Parathyroid adenoma (tissue), 2 donors: ENCODE measurements at regions not wholly inside any gene's neighbourhood (a gene's known extent, or its start where the extent isn't known, plus 50 kb on each side); places are given as distances from the start of the nearest gene placed in this dataset.
"Not testable (repeated sequence)": the region's sequence is repeated elsewhere in the genome, so short reads cannot be mapped to it uniquely, and the experiment has no call there.

Experiments
- H2AFZ ChIP-seq: fragments of 300-600 bp; sonication (generic); one replicate; pipeline ENCODE4 v1.7.0; 2017; ENCODE audit warnings: antibody characterized with exemption, mild to moderate bottlenecking
- H3K27ac ChIP-seq: fragments of 300-600 bp; sonication (generic); one replicate; pipeline ENCODE4 v1.7.0; 2017
- H3K27me3 ChIP-seq: fragments of 300-600 bp; sonication (generic); one replicate; pipeline ENCODE4 v1.7.0; 2017; ENCODE audit warnings: low read length; ENCODE audit not compliant: control insufficient read depth, insufficient read depth
- H3K36me3 ChIP-seq: fragments of 300-600 bp; sonication (generic); one replicate; pipeline ENCODE4 v1.7.0; 2017; ENCODE audit warnings: low read length; ENCODE audit not compliant: control insufficient read depth, insufficient read depth
- H3K4me1 ChIP-seq: fragments of 300-600 bp; sonication (generic); one replicate; pipeline ENCODE4 v1.7.0; 2017; ENCODE audit warnings: control low read depth
- H3K4me2 ChIP-seq: fragments of 300-600 bp; sonication (generic); one replicate; pipeline ENCODE4 v1.7.0; 2017; ENCODE audit warnings: low read length
- H3K4me3 ChIP-seq: fragments of 300-600 bp; sonication (generic); one replicate; pipeline ENCODE4 v1.7.0; 2017; ENCODE audit warnings: low read depth, low read length
- H3K79me2 ChIP-seq: fragments of 300-600 bp; sonication (generic); one replicate; pipeline ENCODE4 v1.7.0; 2017; ENCODE audit warnings: control low read depth
- H3K9ac ChIP-seq: fragments of 300-600 bp; sonication (generic); one replicate; pipeline ENCODE4 v1.7.0; 2017; ENCODE audit warnings: mild to moderate bottlenecking
- H3K9me3 ChIP-seq: fragments of 300-600 bp; sonication (generic); one replicate; pipeline ENCODE4 v1.7.0; 2017; ENCODE audit warnings: low read length; ENCODE audit not compliant: control insufficient read depth
- CTCF ChIP-seq: fragments of 300-600 bp; sonication (generic); IDR thresholded peaks from one replicate; pipeline ENCODE4 v1.7.0; 2017; ENCODE audit warnings: antibody characterized with exemption, mild to moderate bottlenecking
- donor health status: primary hyperparathyroidism.

- H3K9me3 ChIP-seq: no peaks in the 10 kb centered on the region
- H3K9ac ChIP-seq: no peak overlapping the region
- H3K36me3 ChIP-seq: no peaks in the 10 kb centered on the region
- no peak overlapping the region for H3K4me3 ChIP-seq
- H3K27me3 ChIP-seq: no peaks in the 10 kb centered on the region
- peaks cover 6% of the 10 kb centered on the region for H3K79me2 ChIP-seq
- no peak for TF ChIP-seq CTCF
- no peak overlapping the region for H3K4me2 ChIP-seq
- no peak overlapping the region for H3K27ac ChIP-seq
- no peak overlapping the region for H2AFZ ChIP-seq
- H3K4me1 ChIP-seq: no peaks in the 10 kb centered on the region
Observed at GRCh38 chr22:42184852-42185251, 54.2 kb upstream of the CYP2D6 start.

GRCh38 chr22:42183461-42184059 is 53.0 kb upstream of the CYP2D6 start:
- H3K9me3 ChIP-seq, H3K4me1 ChIP-seq, H3K4me2 ChIP-seq, H3K36me3 ChIP-seq, H3K9ac ChIP-seq, H3K4me3 ChIP-seq, H3K27me3 ChIP-seq, H3K79me2 ChIP-seq, H2AFZ ChIP-seq, H3K27ac ChIP-seq: not testable (repeated sequence)

- Histone ChIP-seq H3K27me3 (no peaks in the 10 kb centered on the region), H2AFZ (no peak overlapping the region), H3K79me2 (peaks cover 4% of the 10 kb centered on the region), H3K4me3 (no peak overlapping the region), H3K4me1 (no peaks in the 10 kb centered on the region), H3K36me3 (no peaks in the 10 kb centered on the region), H3K9ac (no peak overlapping the region), H3K4me2 (peak overlapping the region; percentile 16), H3K27ac (no peak overlapping the region), H3K9me3 (no peaks in the 10 kb centered on the region)
- TF ChIP-seq CTCF: no peak
Observed at GRCh38 chr22:42180349-42180842, 49.8 kb upstream of the CYP2D6 start.
